ENCODE measurements at regions not wholly inside any gene's neighbourhood (a gene's known extent, or its start where the extent isn't known, plus 50 kb on each side); places are given as distances from the start of the nearest gene placed in this dataset.
A peak's percentile ranks its signal among the peaks of the same experiment; 100 is the strongest.

- TF ChIP-seq CTCF (conservative IDR thresholded peaks at IDR 0.05): peak; percentile 59
- no peak overlapping the region for H3K27ac Mint-ChIP-seq
- peaks cover 4% of the 10 kb centered on the region for H3K9me3 Mint-ChIP-seq
- H3K27me3 Mint-ChIP-seq: no peaks in the 10 kb centered on the region
- H3K4me1 Mint-ChIP-seq (ENCODE audit: unreplicated experiment): no peaks in the 10 kb centered on the region
- no peak for DNase-seq (ENCODE audit: extremely low spot score, unreplicated experiment)
- H3K36me3 Mint-ChIP-seq: no peaks in the 10 kb centered on the region
- H3K4me3 Mint-ChIP-seq: no peak overlapping the region
Measured at GRCh38 chr3:80785475-80785874, 976.0 kb downstream of the GBE1 start.

GRCh38 chr3:80771085-80771484, 990.4 kb downstream of the GBE1 start:
- no peaks in the 10 kb centered on the region for H3K36me3 Mint-ChIP-seq
- DNase-seq (ENCODE audit: extremely low spot score, unreplicated experiment): no peak
- no peak for TF ChIP-seq CTCF (conservative IDR thresholded peaks at IDR 0.05)
- H3K4me3 Mint-ChIP-seq: peak overlapping the region; percentile 83
- H3K4me1 Mint-ChIP-seq (ENCODE audit: unreplicated experiment): peaks cover 9% of the 10 kb centered on the region
- H3K27ac Mint-ChIP-seq: peak overlapping the region; percentile 87
- no peaks in the 10 kb centered on the region for H3K27me3 Mint-ChIP-seq
- no peaks in the 10 kb centered on the region for H3K9me3 Mint-ChIP-seq

- Mint-ChIP-seq H3K4me3 (peak overlapping the region; percentile 88), H3K27ac (peak overlapping the region; percentile 87), H3K27me3 (no peaks in the 10 kb centered on the region), H3K36me3 (no peaks in the 10 kb centered on the region), H3K4me1 (ENCODE audit: unreplicated experiment) (peaks cover 9% of the 10 kb centered on the region), H3K9me3 (no peaks in the 10 kb centered on the region)
- no peak for TF ChIP-seq CTCF (conservative IDR thresholded peaks at IDR 0.05)
- DNase-seq (ENCODE audit: extremely low spot score, unreplicated experiment): no peak
Measured at GRCh38 chr3:80770106-80771074, 991.1 kb downstream of the GBE1 start.

- Mint-ChIP-seq H3K36me3 (no peaks in the 10 kb centered on the region), H3K9me3 (no peaks in the 10 kb centered on the region), H3K27ac (peak overlapping the region; percentile 23), H3K4me1 (ENCODE audit: unreplicated experiment) (peaks cover 9% of the 10 kb centered on the region), H3K4me3 (peak overlapping the region; percentile 88), H3K27me3 (no peaks in the 10 kb centered on the region)
- DNase-seq (ENCODE audit: extremely low spot score, unreplicated experiment): no peak
- no peak for TF ChIP-seq CTCF (conservative IDR thresholded peaks at IDR 0.05)
Measured at GRCh38 chr3:80769683-80770082, 991.8 kb downstream of the GBE1 start.

- Mint-ChIP-seq H3K27me3 (no peaks in the 10 kb centered on the region), H3K9me3 (no peaks in the 10 kb centered on the region), H3K36me3 (no peaks in the 10 kb centered on the region), H3K4me1 (ENCODE audit: unreplicated experiment) (peaks cover 9% of the 10 kb centered on the region), H3K27ac (no peak overlapping the region), H3K4me3 (peak overlapping the region; percentile 50)
- DNase-seq (ENCODE audit: extremely low spot score, unreplicated experiment): no peak
- TF ChIP-seq CTCF (conservative IDR thresholded peaks at IDR 0.05): no peak
Measured at GRCh38 chr3:80767604-80768003, 993.8 kb downstream of the GBE1 start.
